ENCODE measurements at regions not wholly inside any gene's neighbourhood (a gene's known extent, or its start where the extent isn't known, plus 50 kb on each side); places are given as distances from the start of the nearest gene placed in this dataset.

GRCh38 chr3:44067431-44067830, 174.3 kb upstream of the TOPAZ1 start:
- Histone ChIP-seq H3K9ac (ENCODE audit: low read length) (no peak overlapping the region), H3K36me3 (ENCODE audit: control insufficient read depth, low read depth, low read length) (no peaks in the 10 kb centered on the region), H3K4me1 (ENCODE audit: control insufficient read depth, low read depth, low read length) (peaks cover 9% of the 10 kb centered on the region), H3K27ac (ENCODE audit: low read length) (no peak overlapping the region), H3K4me3 (ENCODE audit: low read length) (no peak overlapping the region), H3K27me3 (ENCODE audit: control insufficient read depth, insufficient read depth, low read length) (no peaks in the 10 kb centered on the region), H3K9me3 (ENCODE audit: control insufficient read depth, low read depth, low read length) (no peaks in the 10 kb centered on the region)

GRCh38 chr3:44068753-44069152, 172.9 kb upstream of the TOPAZ1 start:
- Histone ChIP-seq H3K27me3 (ENCODE audit: control insufficient read depth, insufficient read depth, low read length) (no peaks in the 10 kb centered on the region), H3K9me3 (ENCODE audit: control insufficient read depth, low read depth, low read length) (no peaks in the 10 kb centered on the region), H3K4me3 (ENCODE audit: low read length) (no peak overlapping the region), H3K9ac (ENCODE audit: low read length) (no peak overlapping the region), H3K36me3 (ENCODE audit: control insufficient read depth, low read depth, low read length) (no peaks in the 10 kb centered on the region), H3K27ac (ENCODE audit: low read length) (no peak overlapping the region), H3K4me1 (ENCODE audit: control insufficient read depth, low read depth, low read length) (peaks cover 6% of the 10 kb centered on the region)

DNA sequence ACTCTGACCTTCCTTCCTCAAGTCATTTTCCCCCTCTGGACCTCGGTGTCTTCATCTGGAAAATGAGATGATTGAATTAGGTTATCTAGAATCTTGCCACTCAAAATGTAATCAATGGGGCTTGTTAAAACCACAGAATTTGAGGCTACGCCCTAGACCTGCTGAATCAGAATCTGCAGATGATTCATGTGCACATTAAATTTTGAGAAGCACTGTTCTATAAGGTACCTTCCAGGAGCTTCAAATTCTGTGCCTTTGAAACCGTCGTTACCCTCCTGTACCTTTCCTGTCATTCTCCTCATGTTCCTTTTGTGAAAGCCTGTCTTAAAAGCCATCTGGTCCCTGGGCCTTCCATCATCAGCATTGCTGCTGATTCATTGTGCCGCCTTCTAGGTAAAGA, 172.4 kb upstream of the TOPAZ1 start:
- Histone ChIP-seq H3K27ac (ENCODE audit: low read length) (no peak overlapping the region), H3K9ac (ENCODE audit: low read length) (no peak overlapping the region), H3K27me3 (ENCODE audit: control insufficient read depth, insufficient read depth, low read length) (no peaks in the 10 kb centered on the region), H3K36me3 (ENCODE audit: control insufficient read depth, low read depth, low read length) (no peaks in the 10 kb centered on the region), H3K4me1 (ENCODE audit: control insufficient read depth, low read depth, low read length) (peaks cover 9% of the 10 kb centered on the region), H3K9me3 (ENCODE audit: control insufficient read depth, low read depth, low read length) (no peaks in the 10 kb centered on the region), H3K4me3 (ENCODE audit: low read length) (no peak overlapping the region)

- no peaks in the 10 kb centered on the region for H3K9me3 ChIP-seq (ENCODE audit: control insufficient read depth, low read depth, low read length)
- no peaks in the 10 kb centered on the region for H3K27me3 ChIP-seq (ENCODE audit: control insufficient read depth, insufficient read depth, low read length)
- H3K4me1 ChIP-seq (ENCODE audit: control insufficient read depth, low read depth, low read length) = peaks cover 5% of the 10 kb centered on the region
- H3K9ac ChIP-seq (ENCODE audit: low read length) = no peak overlapping the region
- no peak overlapping the region for H3K27ac ChIP-seq (ENCODE audit: low read length)
- H3K4me3 ChIP-seq (ENCODE audit: low read length) = no peak overlapping the region
- no peaks in the 10 kb centered on the region for H3K36me3 ChIP-seq (ENCODE audit: control insufficient read depth, low read depth, low read length)
Observed at GRCh38 chr3:44070841-44071546, 170.7 kb upstream of the TOPAZ1 start.

DNA sequence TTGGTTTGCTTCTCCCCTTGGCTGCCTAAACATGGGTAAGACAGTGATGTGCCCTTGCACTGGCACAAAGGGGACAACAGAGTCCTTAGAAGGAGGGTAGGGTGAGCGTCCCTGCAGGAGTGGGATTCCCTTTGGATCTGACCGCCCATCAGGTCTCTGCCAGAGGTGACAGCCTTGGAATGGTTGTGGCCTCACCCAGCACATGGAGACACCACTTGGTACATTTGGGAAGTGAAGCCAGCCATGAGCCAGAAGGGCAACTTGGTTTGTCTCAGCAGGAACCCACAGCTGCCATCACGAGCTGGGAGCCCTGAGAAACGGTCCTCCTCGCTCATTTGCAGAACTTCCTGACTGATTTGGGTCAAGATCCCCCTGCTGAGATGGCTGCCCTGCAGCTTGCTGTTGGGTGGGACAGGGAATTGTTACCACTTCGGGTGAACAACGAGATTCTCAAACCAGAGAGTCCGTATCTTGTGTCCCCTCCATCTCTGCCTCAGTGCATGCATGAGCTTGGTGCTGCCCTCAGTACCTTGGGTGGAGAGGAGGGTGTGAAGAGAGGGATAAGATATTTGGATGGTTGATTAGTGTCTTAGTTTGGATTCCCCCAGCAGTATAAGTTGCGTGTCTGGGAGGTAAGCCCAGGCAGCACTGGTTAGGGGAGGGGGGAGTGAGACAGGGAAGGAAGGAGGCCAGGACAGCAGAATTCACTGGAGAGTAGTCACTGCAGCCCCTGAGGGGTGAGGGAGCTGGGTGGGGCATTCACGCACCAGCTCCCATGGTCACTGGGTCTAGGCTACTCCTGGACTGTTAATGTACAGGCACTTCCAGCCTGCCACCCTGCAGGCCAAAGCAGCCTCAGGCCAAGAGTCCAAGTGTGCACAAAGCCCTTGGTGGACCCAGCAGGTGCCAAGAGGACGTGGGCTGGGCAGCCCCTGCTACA, 168.8 kb upstream of the TOPAZ1 start:
- Histone ChIP-seq H3K27ac (ENCODE audit: low read length) (no peak overlapping the region), H3K4me1 (ENCODE audit: control insufficient read depth, low read depth, low read length) (peaks cover 13% of the 10 kb centered on the region), H3K27me3 (ENCODE audit: control insufficient read depth, insufficient read depth, low read length) (no peaks in the 10 kb centered on the region), H3K4me3 (ENCODE audit: low read length) (no peak overlapping the region), H3K36me3 (ENCODE audit: control insufficient read depth, low read depth, low read length) (no peaks in the 10 kb centered on the region), H3K9ac (ENCODE audit: low read length) (no peak overlapping the region), H3K9me3 (ENCODE audit: control insufficient read depth, low read depth, low read length) (no peaks in the 10 kb centered on the region)

- no peak overlapping the region for H3K9ac ChIP-seq (ENCODE audit: low read length)
- H3K4me1 ChIP-seq (ENCODE audit: control insufficient read depth, low read depth, low read length) = peaks cover 13% of the 10 kb centered on the region
- H3K27ac ChIP-seq (ENCODE audit: low read length) = no peak overlapping the region
- H3K4me3 ChIP-seq (ENCODE audit: low read length) = no peak overlapping the region
- no peaks in the 10 kb centered on the region for H3K27me3 ChIP-seq (ENCODE audit: control insufficient read depth, insufficient read depth, low read length)
- no peaks in the 10 kb centered on the region for H3K36me3 ChIP-seq (ENCODE audit: control insufficient read depth, low read depth, low read length)
- H3K9me3 ChIP-seq (ENCODE audit: control insufficient read depth, low read depth, low read length) = no peaks in the 10 kb centered on the region
Observed at GRCh38 chr3:44074181-44074580, 167.5 kb upstream of the TOPAZ1 start.

GRCh38 chr3:44076221-44076829, 165.4 kb upstream of the TOPAZ1 start:
- Histone ChIP-seq H3K4me1 (ENCODE audit: control insufficient read depth, low read depth, low read length) (peaks cover 13% of the 10 kb centered on the region), H3K9me3 (ENCODE audit: control insufficient read depth, low read depth, low read length) (no peaks in the 10 kb centered on the region), H3K36me3 (ENCODE audit: control insufficient read depth, low read depth, low read length) (no peaks in the 10 kb centered on the region), H3K27me3 (ENCODE audit: control insufficient read depth, insufficient read depth, low read length) (no peaks in the 10 kb centered on the region), H3K27ac (ENCODE audit: low read length) (no peak overlapping the region), H3K4me3 (ENCODE audit: low read length) (no peak overlapping the region), H3K9ac (ENCODE audit: low read length) (no peak overlapping the region)

GRCh38 chr3:44077267-44077666, 164.4 kb upstream of the TOPAZ1 start:
- no peaks in the 10 kb centered on the region for H3K36me3 ChIP-seq (ENCODE audit: control insufficient read depth, low read depth, low read length)
- H3K4me1 ChIP-seq (ENCODE audit: control insufficient read depth, low read depth, low read length) = peaks cover 13% of the 10 kb centered on the region
- no peaks in the 10 kb centered on the region for H3K27me3 ChIP-seq (ENCODE audit: control insufficient read depth, insufficient read depth, low read length)
- no peaks in the 10 kb centered on the region for H3K9me3 ChIP-seq (ENCODE audit: control insufficient read depth, low read depth, low read length)
- H3K9ac ChIP-seq (ENCODE audit: low read length) = no peak overlapping the region
- no peak overlapping the region for H3K27ac ChIP-seq (ENCODE audit: low read length)
- no peak overlapping the region for H3K4me3 ChIP-seq (ENCODE audit: low read length)

GRCh38 chr3:44078863-44079262, 162.8 kb upstream of the TOPAZ1 start:
- Histone ChIP-seq H3K27me3 (ENCODE audit: control insufficient read depth, insufficient read depth, low read length) (no peaks in the 10 kb centered on the region), H3K4me3 (ENCODE audit: low read length) (no peak overlapping the region)

DNA sequence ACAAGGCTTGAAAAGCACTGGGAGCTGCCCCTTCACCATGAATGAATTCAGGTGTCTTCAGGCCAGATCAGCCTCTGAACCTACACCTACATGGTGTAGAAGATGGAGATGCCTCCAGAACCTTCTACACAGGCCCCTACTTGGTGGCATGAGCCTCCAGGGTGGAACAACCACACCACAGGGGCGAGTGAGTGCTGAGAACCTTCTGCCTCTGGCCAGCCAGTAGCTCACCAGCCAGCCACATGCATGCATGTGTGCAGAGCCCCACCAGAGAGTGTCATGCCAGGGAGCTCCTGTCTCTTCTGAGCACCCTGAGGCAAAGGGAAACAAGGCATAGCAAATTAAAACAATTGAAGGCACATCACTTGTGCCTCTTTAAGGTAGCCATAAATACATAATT, 161.8 kb upstream of the TOPAZ1 start:
- H3K9ac ChIP-seq (ENCODE audit: low read length) = no peak overlapping the region
- peaks cover 7% of the 10 kb centered on the region for H3K4me1 ChIP-seq (ENCODE audit: control insufficient read depth, low read depth, low read length)
- no peak overlapping the region for H3K4me3 ChIP-seq (ENCODE audit: low read length)
- no peaks in the 10 kb centered on the region for H3K27me3 ChIP-seq (ENCODE audit: control insufficient read depth, insufficient read depth, low read length)
- H3K36me3 ChIP-seq (ENCODE audit: control insufficient read depth, low read depth, low read length) = no peaks in the 10 kb centered on the region
- H3K27ac ChIP-seq (ENCODE audit: low read length) = no peak overlapping the region
- no peaks in the 10 kb centered on the region for H3K9me3 ChIP-seq (ENCODE audit: control insufficient read depth, low read depth, low read length)

More at GRCh38 chr3:44078863-44079262, 162.8 kb upstream of the TOPAZ1 start:
- Histone ChIP-seq H3K4me1 (ENCODE audit: control insufficient read depth, low read depth, low read length) (peaks cover 13% of the 10 kb centered on the region), H3K36me3 (ENCODE audit: control insufficient read depth, low read depth, low read length) (no peaks in the 10 kb centered on the region), H3K27ac (ENCODE audit: low read length) (no peak overlapping the region), H3K9me3 (ENCODE audit: control insufficient read depth, low read depth, low read length) (no peaks in the 10 kb centered on the region), H3K9ac (ENCODE audit: low read length) (no peak overlapping the region)

DNA sequence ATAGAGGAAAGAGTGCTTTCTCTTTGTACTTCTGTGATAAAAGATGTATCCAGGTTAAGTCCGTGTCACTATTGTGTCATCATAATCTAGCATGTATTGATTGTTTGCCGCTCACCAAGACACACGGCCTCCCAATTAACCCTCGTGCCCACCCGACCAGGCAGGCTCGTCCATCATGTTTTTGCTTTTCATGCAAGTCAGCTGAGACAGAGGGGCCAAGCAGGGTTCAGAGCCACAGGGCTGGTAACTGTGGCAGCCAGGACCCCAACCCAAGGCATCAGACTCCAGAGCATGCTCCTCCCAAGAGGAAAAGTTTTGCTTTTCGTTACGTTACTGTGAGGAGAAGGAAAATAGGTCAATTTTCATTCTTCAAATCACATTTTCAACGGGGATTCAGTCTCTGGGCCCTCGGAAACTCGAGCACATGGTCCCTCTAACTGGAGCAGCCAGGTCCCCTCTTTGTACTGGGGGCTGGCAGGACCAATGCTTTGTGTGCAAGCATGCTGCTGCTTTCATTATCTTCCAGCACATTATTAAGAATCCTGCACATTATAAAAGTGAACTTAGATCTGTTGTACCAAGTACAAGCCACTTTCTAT, 161.1 kb upstream of the TOPAZ1 start:
- Histone ChIP-seq H3K36me3 (ENCODE audit: control insufficient read depth, low read depth, low read length) (no peaks in the 10 kb centered on the region), H3K27ac (ENCODE audit: low read length) (no peak overlapping the region), H3K9me3 (ENCODE audit: control insufficient read depth, low read depth, low read length) (no peaks in the 10 kb centered on the region), H3K9ac (ENCODE audit: low read length) (no peak overlapping the region), H3K4me1 (ENCODE audit: control insufficient read depth, low read depth, low read length) (peaks cover 7% of the 10 kb centered on the region), H3K4me3 (ENCODE audit: low read length) (no peak overlapping the region), H3K27me3 (ENCODE audit: control insufficient read depth, insufficient read depth, low read length) (no peaks in the 10 kb centered on the region)

Data from iPS-18a (cell line).